HL-60 (cell line): ENCODE measurements at regions not wholly inside any gene's neighbourhood (a gene's known extent, or its start where the extent isn't known, plus 50 kb on each side); places are given as distances from the start of the nearest gene placed in this dataset.

Experiments
- CTCF ChIP-seq: IDR thresholded peaks from one replicate; pipeline ENCODE4 v1.5.1; 2011; ENCODE audit warnings: low read length, control low read depth, inconsistent platforms; ENCODE audit not compliant: insufficient read depth
- POLR2AphosphoS5 ChIP-seq: IDR thresholded peaks from 2 replicates; pipeline ENCODE4 v1.6.1; 2012; ENCODE audit warnings: low read depth

- TF ChIP-seq CTCF (no peak), POLR2AphosphoS5 (no peak)
Observed at GRCh38 chrX:5397409-5397808, 831.3 kb downstream of the NLGN4X start.
